ENCODE measurements at regions not wholly inside any gene's neighbourhood (a gene's known extent, or its start where the extent isn't known, plus 50 kb on each side); places are given as distances from the start of the nearest gene placed in this dataset.

GRCh38 chr20:56930876-56931275, 301.8 kb downstream of the TFAP2C start:
- TF ChIP-seq, protein P1, sequence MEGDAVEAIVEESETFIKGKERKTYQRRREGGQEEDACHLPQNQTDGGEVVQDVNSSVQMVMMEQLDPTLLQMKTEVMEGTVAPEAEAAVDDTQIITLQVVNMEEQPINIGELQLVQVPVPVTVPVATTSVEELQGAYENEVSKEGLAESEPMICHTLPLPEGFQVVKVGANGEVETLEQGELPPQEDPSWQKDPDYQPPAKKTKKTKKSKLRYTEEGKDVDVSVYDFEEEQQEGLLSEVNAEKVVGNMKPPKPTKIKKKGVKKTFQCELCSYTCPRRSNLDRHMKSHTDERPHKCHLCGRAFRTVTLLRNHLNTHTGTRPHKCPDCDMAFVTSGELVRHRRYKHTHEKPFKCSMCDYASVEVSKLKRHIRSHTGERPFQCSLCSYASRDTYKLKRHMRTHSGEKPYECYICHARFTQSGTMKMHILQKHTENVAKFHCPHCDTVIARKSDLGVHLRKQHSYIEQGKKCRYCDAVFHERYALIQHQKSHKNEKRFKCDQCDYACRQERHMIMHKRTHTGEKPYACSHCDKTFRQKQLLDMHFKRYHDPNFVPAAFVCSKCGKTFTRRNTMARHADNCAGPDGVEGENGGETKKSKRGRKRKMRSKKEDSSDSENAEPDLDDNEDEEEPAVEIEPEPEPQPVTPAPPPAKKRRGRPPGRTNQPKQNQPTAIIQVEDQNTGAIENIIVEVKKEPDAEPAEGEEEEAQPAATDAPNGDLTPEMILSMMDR (IDR thresholded peaks at IDR 0.05 in 2 of 3, conservative IDR thresholded peaks at IDR 0.05 in 1 of 3; ENCODE audit: borderline replicate concordance in 1 of 3, insufficient read depth in 1 of 3, low read depth in 2 of 3, low read length in 2 of 3): no peak
- TF ChIP-seq EZH2 (IDR thresholded peaks at IDR 0.05): no peak
